ENCODE measurements at regions not wholly inside any gene's neighbourhood (a gene's known extent, or its start where the extent isn't known, plus 50 kb on each side); places are given as distances from the start of the nearest gene placed in this dataset.

GRCh38 chr12:92563819-92564218 is 139.0 kb upstream of the PLEKHG7 start:
- no peak for TF ChIP-seq CTCF (conservative IDR thresholded peaks at IDR 0.05; ENCODE audit: low read depth, low read length)
- no peak for TF ChIP-seq EZH2phosphoT487 (IDR thresholded peaks at IDR 0.05; ENCODE audit: borderline replicate concordance, low read length)
- no peak for TF ChIP-seq EZH2 (IDR thresholded peaks at IDR 0.05; ENCODE audit: low read length, unreplicated experiment)
